B cell (primary cell): ENCODE measurements at regions not wholly inside any gene's neighbourhood (a gene's known extent, or its start where the extent isn't known, plus 50 kb on each side); places are given as distances from the start of the nearest gene placed in this dataset.

Experiments
- ATAC-seq: fragments of 200-7000 bp; cut with Tn5 transposase; one replicate; pipeline ENCODE4 v1.10.0; 2021; ENCODE audit warnings: low read depth, mild to moderate bottlenecking, moderate number of reproducible peaks, moderate library complexity
- CTCF ChIA-PET: fragments of 350-600 bp; sonication (Branson Sonifier 250); formaldehyde crosslinking; loops from one replicate; lab custom pipeline; 2021; ENCODE audit warnings: antibody characterized with exemption, inconsistent platforms; lab: Charles Lee
- POLR2A ChIA-PET: fragments of 350-600 bp; sonication (Branson Sonifier 250); formaldehyde crosslinking; loops from one replicate; lab custom pipeline; 2021; ENCODE audit warnings: antibody characterized with exemption; lab: Charles Lee
- DNase-seq: peaks from one replicate; pipeline ENCODE4 v3.0.0; 2013
- H2AFZ ChIP-seq: 2 replicates; pipeline ENCODE4 v1.6.1; 2012; ENCODE audit warnings: mild to moderate bottlenecking, low read depth, low read length; ENCODE audit not compliant: insufficient read depth, poor library complexity, severe bottlenecking
- H3K27ac ChIP-seq, 2 donors: 1 replicate in 1 of 2; 2 replicates in 1 of 2; pipeline ENCODE4 v1.5.1; 2012 to 2013; ENCODE audit warnings: low read length in 2 of 2, mild to moderate bottlenecking in 2 of 2, moderate library complexity in 1 of 2
- H3K27me3 ChIP-seq, 4 experiments: fragments of 200-600 bp in 1 of 4; sonication (generic) in 1 of 4; replicated peaks in 1 of 4; 1 replicate in 2 of 4; 2 replicates in 2 of 4; pipeline versions ENCODE4 v1.6.1 to v1.7.0; 2013 to 2016; ENCODE audit warnings: low read length in 3 of 4, mild to moderate bottlenecking in 2 of 4, mixed read lengths in 1 of 4, moderate library complexity in 1 of 4; ENCODE audit not compliant: insufficient read depth in 4 of 4, control insufficient read depth in 3 of 4; ENCODE audit errors: control extremely low read depth in 1 of 4
- H3K36me3 ChIP-seq, 2 experiments: replicated peaks in 1 of 2; 1 replicate in 1 of 2; 2 replicates in 1 of 2; pipeline versions ENCODE4 v1.6.1 to v1.7.1; 2013; ENCODE audit warnings: low read length in 1 of 2; ENCODE audit not compliant: insufficient read depth in 2 of 2, control insufficient read depth in 1 of 2; ENCODE audit errors: control extremely low read depth in 1 of 2, extremely low read depth in 1 of 2
- H3K4me1 ChIP-seq, 2 donors: fragments of 200-600 bp in 1 of 2; sonication (generic) in 1 of 2; 1 replicate in 1 of 2; 2 replicates in 1 of 2; pipeline versions ENCODE4 v1.5.1 to v1.6.1; 2013 to 2017; ENCODE audit warnings: low read length in 2 of 2; ENCODE audit not compliant: control insufficient read depth in 2 of 2, insufficient read depth in 2 of 2
- H3K4me2 ChIP-seq: replicated peaks from 2 replicates; pipeline ENCODE3; 2012; ENCODE audit warnings: mild to moderate bottlenecking, low read depth, low read length; ENCODE audit not compliant: poor library complexity, severe bottlenecking
- H3K4me3 ChIP-seq, 5 experiments: fragments of 200-600 bp in 1 of 5; sonication (generic) in 1 of 5; 1 replicate in 3 of 5; 2 replicates in 2 of 5; pipeline versions ENCODE4 v1.5.1 to v1.7.0; 2011 to 2016; ENCODE audit warnings: low read length in 4 of 5, mild to moderate bottlenecking in 4 of 5, low read depth in 2 of 5, control low read depth in 1 of 5, moderate library complexity in 1 of 5; ENCODE audit not compliant: insufficient read depth in 1 of 5; ENCODE audit errors: control extremely low read depth in 1 of 5, extremely low read depth in 1 of 5
- H3K79me2 ChIP-seq: fragments of 200-600 bp; sonication (generic); one replicate; pipeline ENCODE4 v1.6.0; 2016; ENCODE audit warnings: low read length; ENCODE audit not compliant: control insufficient read depth, insufficient read depth
- H3K9ac ChIP-seq: fragments of 200-600 bp; sonication (generic); 2 replicates; pipeline ENCODE4 v1.6.1; 2017; ENCODE audit warnings: mild to moderate bottlenecking, low read length, moderate library complexity
- H3K9me3 ChIP-seq, 3 donors: one replicate each; pipeline versions ENCODE4 v1.6.1 to v1.7.1; 2013; ENCODE audit warnings: low read length in 2 of 3; ENCODE audit not compliant: control insufficient read depth in 2 of 3, insufficient read depth in 1 of 3; ENCODE audit errors: control extremely low read depth in 1 of 3
- H4K20me1 ChIP-seq: 2 replicates; pipeline ENCODE4 v1.6.0; 2012; ENCODE audit warnings: mild to moderate bottlenecking, low read length; ENCODE audit not compliant: insufficient read depth, control insufficient read depth, poor library complexity, severe bottlenecking
- H3K27ac Mint-ChIP-seq: one replicate; pipeline ENCODE4 v1.8.0; 2021; ENCODE audit warnings: mixed read lengths
- H3K27me3 Mint-ChIP-seq: one replicate; pipeline ENCODE4 v1.8.0; 2021; ENCODE audit warnings: mixed read lengths
- H3K4me1 Mint-ChIP-seq: one replicate; pipeline ENCODE4 v1.8.0; 2021; ENCODE audit warnings: mixed read lengths
- H3K4me3 Mint-ChIP-seq: one replicate; pipeline ENCODE4 v1.8.0; 2021; ENCODE audit warnings: mixed read lengths
- H3K9me3 Mint-ChIP-seq: one replicate; pipeline ENCODE4 v1.8.0; 2022; ENCODE audit warnings: mixed read lengths; ENCODE audit not compliant: insufficient read depth
- CTCF ChIP-seq: fragments of 200-600 bp; IDR thresholded peaks from one replicate; pipeline ENCODE4 v1.8.0; 2022; ENCODE audit warnings: antibody characterized with exemption, mild to moderate bottlenecking
- EZH2 ChIP-seq: IDR thresholded peaks from 2 replicates; pipeline ENCODE4 v1.6.1; 2012; ENCODE audit warnings: borderline replicate concordance, low read depth, mild to moderate bottlenecking, moderate library complexity, low read length; ENCODE audit not compliant: insufficient read depth, poor library complexity, severe bottlenecking
- WGBS: methylation state at CpG from one replicate; pipeline ENCODE4 v1.1.5; 2013; ENCODE audit warnings: missing lambda C conversion rate; ENCODE audit not compliant: insufficient coverage; 5-methylcytosine and 5-hydroxymethylcytosine counted together
- intact Hi-C: fragments of 100-400 bp; cut with micrococcal nuclease; formaldehyde crosslinking; loops from one replicate; pipeline ENCODE4 v1.10.0; 2022

- ATAC-seq, result no peak
- Mint-ChIP-seq H3K4me1 (no peaks in the 10 kb centered on the region), H3K4me3 (no peak overlapping the region), H3K9me3 (peaks cover 5% of the 10 kb centered on the region), H3K27ac (no peak overlapping the region), H3K27me3 (no peaks in the 10 kb centered on the region)
- DNase-seq, result no peak
- TF ChIP-seq EZH2 (no peak), CTCF (no peak)
- H3K79me2 ChIP-seq, result no peaks in the 10 kb centered on the region
- no peaks in the 10 kb centered on the region for H3K4me1 ChIP-seq
- H3K9me3 ChIP-seq, result no peaks in the 10 kb centered on the region
- no peaks in the 10 kb centered on the region for H3K36me3 ChIP-seq
- no peak overlapping the region for H3K27ac ChIP-seq
- no peak overlapping the region for H2AFZ ChIP-seq
- ChIA-PET POLR2A (no interaction called here), CTCF (no interaction called here)
- H4K20me1 ChIP-seq, result no peaks in the 10 kb centered on the region
- no peak overlapping the region for H3K9ac ChIP-seq
- intact Hi-C loops, result loop anchor here (10.0 kb wide), 1 partner anchor 56 kb away; no protein-coding TSS in a partner anchor
- no peak overlapping the region for H3K4me3 ChIP-seq
- no peak overlapping the region for H3K4me2 ChIP-seq
- no CpG with 5 or more reads among the region's 2 CpGs for WGBS
- H3K27me3 ChIP-seq, result no peaks in the 10 kb centered on the region
Measured at GRCh38 chr9:23630488-23630887, 195.6 kb downstream of the ELAVL2 start.

- no peak overlapping the region for H3K4me3 Mint-ChIP-seq
- ATAC-seq (no peak), DNase-seq (no peak)
- Histone ChIP-seq H4K20me1 (no peaks in the 10 kb centered on the region), H3K27me3 (no peaks in the 10 kb centered on the region), H2AFZ (no peak overlapping the region), H3K9me3 (no peaks in the 10 kb centered on the region), H3K36me3 (no peaks in the 10 kb centered on the region), H3K4me2 (no peak overlapping the region), H3K79me2 (no peaks in the 10 kb centered on the region), H3K27ac (no peak overlapping the region), H3K4me1 (no peaks in the 10 kb centered on the region), H3K4me3 (no peak overlapping the region), H3K9ac (no peak overlapping the region)
- intact Hi-C loops, result loop anchor here (10.0 kb wide), 1 partner anchor 60 kb away; no protein-coding TSS in a partner anchor
- WGBS, result 77% methylated on average over 2 of the region's 2 CpGs
- TF ChIP-seq CTCF (no peak), EZH2 (no peak)
- H3K27me3 Mint-ChIP-seq, result no peaks in the 10 kb centered on the region
- ChIA-PET POLR2A (no interaction called here), CTCF (no interaction called here)
- H3K27ac Mint-ChIP-seq, result no peak overlapping the region
- H3K9me3 Mint-ChIP-seq, result peaks cover 4% of the 10 kb centered on the region
- no peaks in the 10 kb centered on the region for H3K4me1 Mint-ChIP-seq
Measured at GRCh38 chr9:23635276-23635675, 190.8 kb downstream of the ELAVL2 start.
